ENCODE measurements at regions not wholly inside any gene's neighbourhood (a gene's known extent, or its start where the extent isn't known, plus 50 kb on each side); places are given as distances from the start of the nearest gene placed in this dataset.

DNA sequence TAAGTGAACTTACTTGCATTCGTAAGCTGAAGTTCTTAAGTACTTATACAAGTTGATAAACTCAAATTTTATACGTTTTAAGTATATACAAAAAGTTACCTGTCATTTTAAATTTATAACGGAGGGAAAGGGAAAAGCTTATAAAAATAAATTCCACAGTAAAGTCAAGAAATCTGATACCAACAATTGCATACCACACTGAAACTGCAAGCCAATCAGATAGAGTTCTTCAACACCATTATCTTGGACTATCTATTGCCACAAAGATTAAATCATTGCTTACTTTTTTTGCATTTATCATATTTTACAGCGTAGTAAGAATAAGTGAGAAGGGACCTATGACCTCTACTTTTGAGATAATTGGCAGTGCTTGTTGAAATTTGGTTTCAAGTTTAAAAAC lies 386.7 kb downstream of the TFAP2A start:
- DNase-seq = no peak

GRCh38 chr6:10019851-10020250 lies 395.0 kb downstream of the TFAP2A start:
- no peak for DNase-seq

DNA sequence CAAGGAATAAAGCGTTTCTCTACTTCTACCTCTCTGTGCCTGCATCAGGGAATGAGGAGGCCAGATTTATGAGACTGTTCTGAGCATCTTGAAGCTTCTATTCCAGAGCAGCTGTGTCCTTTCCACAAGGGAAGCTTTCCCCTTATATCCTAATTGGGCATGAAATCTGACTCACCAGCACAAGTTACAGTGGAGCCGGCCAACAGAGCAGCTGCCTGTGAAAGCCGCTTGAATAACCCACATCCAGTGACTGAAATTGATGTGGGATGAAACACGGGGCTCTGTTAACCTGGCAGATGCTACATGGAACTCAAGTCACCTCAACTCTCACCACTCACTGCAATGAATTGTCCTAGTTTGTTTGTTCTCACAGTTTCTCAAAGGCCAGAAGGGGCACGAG lies 400.3 kb downstream of the TFAP2A start:
- peak; percentile 66 for DNase-seq

DNA sequence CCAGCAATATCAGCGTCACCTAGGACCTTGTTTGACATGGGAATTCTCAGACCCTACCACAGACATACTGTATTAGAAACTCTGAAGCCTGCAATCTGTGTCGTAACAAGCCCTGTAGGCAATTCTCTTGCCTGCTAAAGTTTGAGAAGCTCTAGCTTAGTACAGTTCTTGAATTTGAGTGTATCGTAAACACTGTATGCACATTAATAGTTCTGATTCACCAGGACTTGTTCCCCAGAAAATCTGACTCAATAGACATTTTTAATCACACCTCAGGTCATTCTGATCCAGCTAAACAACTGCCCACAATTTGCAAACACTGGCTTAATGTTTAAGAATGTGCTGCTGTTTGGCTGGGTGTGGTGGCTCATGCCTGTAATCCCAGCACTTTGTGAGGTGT lies 414.3 kb downstream of the TFAP2A start:
- DNase-seq = no peak

GRCh38 chr6:9999796-10000195 lies 415.1 kb downstream of the TFAP2A start:
- no peak for DNase-seq

DNA sequence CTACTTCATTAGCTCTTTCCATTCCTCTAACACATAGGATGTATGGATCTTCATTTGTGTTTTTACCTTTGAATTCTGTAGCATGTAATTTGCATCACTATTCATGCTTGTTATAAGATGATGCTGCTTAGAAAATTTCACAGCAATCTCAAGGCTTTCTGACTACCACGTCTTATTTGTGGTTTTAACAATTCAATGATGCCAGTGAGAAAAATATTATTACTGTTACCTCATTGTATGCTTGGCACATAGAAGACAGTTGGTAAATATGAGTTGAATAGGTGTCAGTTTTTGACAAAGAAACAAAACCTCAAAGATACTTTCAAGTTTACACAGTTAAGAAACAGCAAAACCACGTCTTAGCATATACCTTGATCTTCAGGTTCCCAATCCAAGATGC lies 428.6 kb downstream of the TFAP2A start:
- no peak for DNase-seq

DNA sequence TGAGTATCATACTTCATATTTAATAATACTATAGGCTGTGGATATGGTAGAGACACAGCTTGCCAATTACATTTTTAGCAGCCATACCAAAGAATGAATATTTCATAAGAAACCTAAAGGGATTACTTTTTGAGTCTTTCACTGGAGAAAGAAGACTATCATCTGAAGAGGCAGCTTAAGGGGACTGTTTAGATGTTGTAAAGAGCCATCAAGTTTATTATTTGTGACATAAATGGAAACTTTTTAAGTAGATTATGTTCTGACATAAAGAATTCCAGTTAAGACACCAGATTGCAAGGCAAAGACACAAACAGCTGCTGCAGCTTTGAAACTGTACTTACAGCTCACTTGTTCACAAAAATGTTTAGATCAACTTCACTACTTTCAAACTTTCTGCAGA lies 429.4 kb downstream of the TFAP2A start:
- no peak for DNase-seq

GRCh38 chr6:9984607-9985006 lies 430.3 kb downstream of the TFAP2A start:
- no peak for DNase-seq

GRCh38 chr6:9983168-9983567 lies 431.7 kb downstream of the TFAP2A start:
- DNase-seq = no peak

DNA sequence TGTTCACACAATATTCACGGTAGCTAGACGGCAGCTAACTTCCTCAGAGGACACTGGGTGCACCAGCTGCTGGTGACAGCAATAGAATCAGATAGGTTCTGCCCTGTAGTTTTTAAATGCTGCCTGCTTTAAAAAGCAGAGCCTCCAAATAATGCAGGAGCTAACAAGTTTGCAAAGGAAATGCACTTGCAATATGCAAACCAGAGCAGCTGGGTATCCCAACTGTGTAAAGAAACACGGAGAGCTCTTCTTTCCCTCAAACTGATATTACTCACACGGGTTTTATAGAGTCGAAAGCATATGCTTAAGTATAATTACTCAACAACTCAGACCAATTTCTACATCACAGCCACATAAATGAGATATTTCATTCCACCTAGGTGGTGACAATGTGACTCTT lies 432.7 kb downstream of the TFAP2A start:
- no peak for DNase-seq

DNA sequence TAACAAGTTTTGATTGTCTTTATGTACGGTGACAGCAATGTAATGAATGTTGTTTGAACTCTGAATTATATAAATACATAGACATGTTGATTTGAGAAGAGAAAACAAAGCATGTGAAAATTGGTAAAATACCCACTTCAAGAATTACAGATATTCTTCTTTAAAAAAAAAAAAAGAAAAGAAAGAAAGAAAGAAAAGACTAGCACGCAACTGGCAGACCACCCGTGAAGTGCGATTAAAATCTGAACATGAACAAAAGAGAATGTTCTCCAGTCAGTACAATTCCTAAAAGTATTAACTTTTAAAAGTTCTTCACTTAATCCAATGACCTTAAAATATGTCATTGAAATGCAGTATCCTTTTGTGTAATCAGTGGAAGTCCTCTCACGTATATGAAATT lies 434.9 kb downstream of the TFAP2A start:
- DNase-seq = no peak

- no peak for DNase-seq
Observed at GRCh38 chr6:9978480-9978879, 436.4 kb downstream of the TFAP2A start.

- DNase-seq = no peak
Observed at GRCh38 chr6:9977411-9977810, 437.5 kb downstream of the TFAP2A start.

- no peak for DNase-seq
Observed at GRCh38 chr6:9961646-9962045, 453.2 kb downstream of the TFAP2A start.

DNA sequence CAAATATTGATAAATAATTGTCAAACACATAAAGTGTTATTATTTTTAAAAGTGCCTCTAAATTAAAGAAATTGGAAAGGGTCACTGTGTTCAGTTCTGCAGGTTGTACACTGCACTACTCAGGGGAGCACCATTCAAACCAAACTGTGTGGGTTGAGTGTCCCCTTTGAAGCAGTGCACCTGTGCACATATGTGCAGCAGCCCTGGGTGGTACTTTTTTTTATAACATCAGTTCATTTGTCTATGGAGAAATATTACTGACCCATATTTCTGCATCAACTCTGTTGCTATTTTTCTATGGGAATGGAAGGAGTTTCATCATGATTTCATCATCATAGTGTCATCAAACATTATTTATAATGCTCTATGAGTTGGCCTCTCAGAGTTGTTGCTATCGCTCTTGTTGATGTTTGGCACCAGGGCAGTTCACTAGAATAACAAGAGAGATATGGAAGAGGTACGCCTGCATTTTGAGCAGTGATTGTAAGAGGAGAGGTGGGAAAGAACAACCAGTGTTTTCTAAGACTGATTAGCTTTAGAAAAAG lies 457.6 kb downstream of the TFAP2A start:
- DNase-seq = no peak

GRCh38 chr6:9948678-9949077 lies 466.2 kb downstream of the TFAP2A start:
- no peak for DNase-seq

- DNase-seq = no peak
Observed at GRCh38 chr6:9943986-9944385, 470.9 kb downstream of the TFAP2A start.

DNA sequence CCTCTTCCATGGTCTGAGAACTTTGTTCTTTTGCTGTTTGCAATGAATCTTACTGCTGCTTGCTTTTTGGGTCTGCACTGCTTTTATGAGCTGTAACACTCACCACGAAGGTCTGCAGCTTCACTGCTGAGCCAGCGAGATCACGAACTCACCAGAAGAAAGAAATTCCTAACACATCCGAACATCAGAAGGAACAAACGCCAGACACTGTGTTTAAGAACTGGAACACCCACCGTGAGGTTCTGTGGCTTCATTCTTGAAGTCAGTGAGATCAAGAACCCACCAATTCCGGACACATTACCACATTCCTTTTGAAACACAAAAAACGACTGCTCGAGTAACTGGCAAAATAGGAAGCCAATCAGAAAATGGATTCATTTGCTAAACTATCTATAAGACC lies 471.8 kb downstream of the TFAP2A start:
- no peak for DNase-seq

GRCh38 chr6:9942131-9942530 lies 472.7 kb downstream of the TFAP2A start:
- DNase-seq = no peak

DNA sequence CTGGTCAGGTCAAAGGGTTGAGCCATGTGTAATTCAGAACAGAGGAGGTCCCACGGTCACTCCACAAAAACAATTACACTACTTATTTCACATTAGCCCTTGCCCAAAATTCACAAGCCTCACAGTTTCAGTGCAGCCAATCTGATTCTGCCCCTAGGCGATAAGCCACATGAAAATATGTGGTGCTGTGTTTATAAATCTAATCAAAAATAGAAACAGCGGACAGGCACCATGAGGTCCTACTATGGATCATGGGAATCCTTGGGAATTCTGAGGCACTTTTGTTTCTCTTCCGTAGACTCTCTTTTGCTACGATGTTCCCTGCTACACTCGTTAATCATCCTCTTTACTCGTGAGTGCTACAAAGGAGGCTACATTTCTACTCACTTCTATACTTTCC lies 476.1 kb downstream of the TFAP2A start:
- no peak for DNase-seq

GRCh38 chr6:9937031-9937763 lies 477.7 kb downstream of the TFAP2A start:
- no peak for DNase-seq

GRCh38 chr6:9936551-9936950 lies 478.3 kb downstream of the TFAP2A start:
- DNase-seq = no peak

DNA sequence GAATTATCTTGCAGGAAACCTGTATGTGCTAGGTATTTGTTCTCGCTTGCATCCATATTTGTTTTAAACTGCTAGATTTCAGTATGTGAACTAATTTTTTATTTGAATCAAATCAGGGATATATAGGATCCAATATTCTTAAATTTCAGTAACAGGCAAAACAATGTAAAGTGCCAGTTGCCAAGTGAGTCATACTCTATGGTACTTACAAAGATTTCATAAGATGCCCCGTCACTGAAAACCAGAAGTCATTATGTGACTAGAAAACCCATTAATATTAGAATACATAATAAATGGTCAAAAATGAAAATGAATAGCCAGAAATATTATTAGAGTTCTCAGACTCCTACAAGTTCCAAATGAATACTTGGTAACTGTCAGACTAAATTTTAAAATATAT lies 481.2 kb downstream of the TFAP2A start:
- DNase-seq = no peak

DNA sequence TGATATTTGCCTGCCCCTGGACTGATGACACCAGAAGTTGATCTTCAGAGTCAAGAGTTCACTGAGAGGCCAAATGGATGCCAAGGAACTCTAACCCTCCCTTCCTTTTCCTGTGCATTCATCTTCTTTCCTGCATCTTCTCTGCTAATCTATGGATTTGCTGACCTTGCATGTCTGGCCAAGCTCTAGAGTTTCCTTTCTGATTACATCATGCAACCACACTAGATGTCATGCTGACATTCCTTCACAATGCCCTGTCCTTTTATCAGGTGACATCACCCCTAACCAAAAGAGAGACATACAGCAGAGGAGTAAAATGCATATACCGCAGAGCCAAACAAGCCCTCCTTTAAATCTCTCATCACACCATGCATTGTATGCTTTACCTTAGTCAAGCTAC lies 487.6 kb downstream of the TFAP2A start:
- DNase-seq = no peak

DNA sequence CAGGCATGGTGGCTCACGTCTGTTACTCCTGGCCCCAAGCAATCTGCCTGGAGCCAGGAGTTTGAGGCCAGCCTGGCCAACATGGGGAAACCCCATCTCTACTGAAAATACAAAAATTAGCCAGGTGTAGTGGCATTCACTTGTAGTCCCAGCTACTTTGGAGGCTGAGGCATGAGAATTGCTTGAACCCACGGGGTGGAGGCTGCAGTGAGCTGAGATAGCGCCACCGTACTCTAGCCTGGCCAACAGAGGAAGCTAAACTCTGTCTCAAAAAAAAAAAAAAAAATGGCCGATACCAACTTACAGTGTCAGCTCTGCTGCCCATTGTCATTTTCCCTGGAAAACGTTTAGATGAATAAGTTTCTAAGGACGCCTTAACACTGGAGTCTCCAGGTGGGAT lies 489.9 kb downstream of the TFAP2A start:
- no peak for DNase-seq
